Mesothelial cell of epicardium (in vitro differentiated cells): ENCODE measurements at regions not wholly inside any gene's neighbourhood (a gene's known extent, or its start where the extent isn't known, plus 50 kb on each side); places are given as distances from the start of the nearest gene placed in this dataset.

Source experiments
- DNase-seq, 2 experiments: peaks; one replicate each; pipeline ENCODE4 v3.0.0; 2021; ENCODE audit warnings: low spot score in 2 of 2; ENCODE audit not compliant: unreplicated experiment in 2 of 2
- H3K27ac Mint-ChIP-seq: 2 replicates; pipeline ENCODE4 v1.8.0; 2021; ENCODE audit warnings: mixed read lengths
- H3K27me3 Mint-ChIP-seq: 2 replicates; pipeline ENCODE4 v1.8.0; 2021; ENCODE audit warnings: low read depth, mixed read lengths
- H3K36me3 Mint-ChIP-seq: 2 replicates; pipeline ENCODE4 v1.8.0; 2021; ENCODE audit warnings: mixed read lengths
- H3K4me1 Mint-ChIP-seq: 2 replicates; pipeline ENCODE4 v1.8.0; 2021; ENCODE audit warnings: mixed read lengths
- H3K4me3 Mint-ChIP-seq: 2 replicates; pipeline ENCODE4 v1.8.0; 2021; ENCODE audit warnings: mild to moderate bottlenecking, moderate library complexity, mixed read lengths
- H3K9me3 Mint-ChIP-seq: 2 replicates; pipeline ENCODE4 v1.8.0; 2021; ENCODE audit warnings: mixed read lengths
- CTCF ChIP-seq: fragments of 200-600 bp; sonication (generic); IDR thresholded peaks from one replicate; pipeline ENCODE4 v1.5.0; 2021; ENCODE audit warnings: antibody characterized with exemption; ENCODE audit not compliant: unreplicated experiment

- H3K4me1 Mint-ChIP-seq: no peaks in the 10 kb centered on the region
- H3K9me3 Mint-ChIP-seq: peaks cover 9% of the 10 kb centered on the region
- no peak for TF ChIP-seq CTCF
- H3K27ac Mint-ChIP-seq: no peak overlapping the region
- peak in 1 of 2 experiments; percentile 27 for DNase-seq
- no peaks in the 10 kb centered on the region for H3K36me3 Mint-ChIP-seq
- H3K27me3 Mint-ChIP-seq: no peaks in the 10 kb centered on the region
- no peak overlapping the region for H3K4me3 Mint-ChIP-seq
Observed at GRCh38 chr14:101499080-101499479, 62.2 kb upstream of the DIO3 start.

DNA sequence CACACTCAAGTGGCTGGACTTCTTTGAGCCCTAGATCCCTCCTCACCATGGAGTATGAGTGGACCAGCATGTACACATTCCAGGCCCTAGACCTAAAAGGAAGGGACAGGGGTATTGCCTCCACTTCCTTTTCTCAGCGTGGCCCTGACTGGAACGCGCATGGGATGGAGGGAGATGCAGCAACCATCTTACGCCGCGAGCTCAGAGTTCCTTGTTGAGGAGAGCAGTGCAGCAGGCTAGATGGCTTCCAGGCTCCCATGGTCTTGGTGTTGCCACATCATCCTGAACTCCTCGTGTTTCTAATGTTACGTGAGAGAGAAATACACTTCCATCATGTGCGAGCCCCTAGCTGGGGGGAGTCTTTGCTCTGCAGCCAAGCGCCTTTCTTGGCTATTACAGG is 61.8 kb upstream of the DIO3 start:
- Mint-ChIP-seq H3K27me3 (no peaks in the 10 kb centered on the region), H3K27ac (no peak overlapping the region)
- TF ChIP-seq CTCF: no peak

GRCh38 chr14:101500061-101500460 is 61.2 kb upstream of the DIO3 start:
- DNase-seq: no peak
- H3K4me1 Mint-ChIP-seq: no peaks in the 10 kb centered on the region
- no peak overlapping the region for H3K4me3 Mint-ChIP-seq
- H3K27ac Mint-ChIP-seq: no peak overlapping the region
- no peaks in the 10 kb centered on the region for H3K27me3 Mint-ChIP-seq
- no peak for TF ChIP-seq CTCF
- no peaks in the 10 kb centered on the region for H3K36me3 Mint-ChIP-seq
- H3K9me3 Mint-ChIP-seq: peaks cover 2% of the 10 kb centered on the region

More for the DNA sequence above, 61.8 kb upstream of the DIO3 start:
- Mint-ChIP-seq H3K4me1 (no peaks in the 10 kb centered on the region), H3K9me3 (peaks cover 5% of the 10 kb centered on the region), H3K4me3 (no peak overlapping the region), H3K36me3 (no peaks in the 10 kb centered on the region)
- peak in 1 of 2 experiments; percentile 3 for DNase-seq

GRCh38 chr14:101500681-101501080 is 60.6 kb upstream of the DIO3 start:
- Mint-ChIP-seq H3K4me1 (no peaks in the 10 kb centered on the region), H3K27me3 (no peaks in the 10 kb centered on the region), H3K9me3 (no peaks in the 10 kb centered on the region), H3K36me3 (no peaks in the 10 kb centered on the region), H3K4me3 (no peak overlapping the region), H3K27ac (no peak overlapping the region)
- peak in 1 of 2 experiments; percentile 24 for DNase-seq
- no peak for TF ChIP-seq CTCF

GRCh38 chr14:101501341-101501740 is 60.0 kb upstream of the DIO3 start:
- Mint-ChIP-seq H3K27me3 (no peaks in the 10 kb centered on the region), H3K9me3 (no peaks in the 10 kb centered on the region), H3K27ac (no peak overlapping the region), H3K36me3 (no peaks in the 10 kb centered on the region), H3K4me1 (no peaks in the 10 kb centered on the region), H3K4me3 (no peak overlapping the region)
- peak in 1 of 2 experiments; percentile 21 for DNase-seq
- TF ChIP-seq CTCF: no peak
